GM12865 (cell line): ENCODE measurements at regions not wholly inside any gene's neighbourhood (a gene's known extent, or its start where the extent isn't known, plus 50 kb on each side); places are given as distances from the start of the nearest gene placed in this dataset.

Source experiments
- DNase-seq: peaks from one replicate; pipeline ENCODE4 v3.0.0; 2010; ENCODE audit warnings: low read depth
- H3K4me3 ChIP-seq: 2 replicates; pipeline ENCODE4 v1.5.1; 2011; ENCODE audit warnings: mild to moderate bottlenecking, low read depth, low read length, control low read depth
- CTCF ChIP-seq: IDR thresholded peaks from 2 replicates; pipeline ENCODE4 v1.5.1; 2011; ENCODE audit warnings: low read length, control low read depth, low read depth, inconsistent platforms; ENCODE audit not compliant: insufficient read depth; ENCODE audit errors: missing control alignments

DNA sequence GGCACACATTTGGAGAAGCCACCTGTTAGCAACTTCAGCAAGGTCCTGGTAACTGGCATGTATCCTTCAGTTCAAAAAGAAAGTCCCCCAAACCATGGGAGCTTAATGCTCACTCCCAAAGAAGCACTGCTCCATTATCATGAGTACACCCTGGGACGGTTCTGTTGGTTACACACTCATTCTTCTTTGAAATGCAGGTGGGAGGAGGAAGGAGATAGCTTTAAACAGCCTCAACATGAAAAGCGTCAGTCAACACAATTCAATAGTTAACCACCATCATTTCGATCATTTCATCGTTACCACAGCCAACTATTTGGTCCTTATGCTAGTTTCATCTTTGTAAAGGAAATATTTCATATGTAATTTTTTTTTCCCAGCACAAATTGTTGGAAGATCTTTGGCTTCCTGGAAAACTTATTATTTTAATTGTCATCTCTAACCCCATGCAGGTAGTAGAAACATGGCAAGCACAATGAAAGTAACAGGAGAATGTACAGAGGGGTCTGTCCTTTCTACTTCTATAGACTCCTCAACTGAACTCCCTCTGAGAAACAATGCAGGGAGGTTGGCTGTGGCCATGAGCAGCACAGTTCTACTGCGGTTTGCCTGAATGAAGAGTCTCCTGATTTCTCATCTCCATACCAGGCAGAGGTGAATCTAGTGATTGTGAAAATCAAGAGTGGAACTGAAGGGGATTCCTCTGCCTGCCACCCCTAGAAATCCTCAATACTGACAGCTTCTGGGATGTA is 196.4 kb upstream of the FOXN3 start:
- DNase-seq: peak; percentile 45

GRCh38 chr14:89609500-89610100 is 192.6 kb upstream of the FOXN3 start:
- TF ChIP-seq CTCF: no peak
- no peak for DNase-seq
- no peak overlapping the region for H3K4me3 ChIP-seq

More for the DNA sequence above, 196.4 kb upstream of the FOXN3 start:
- H3K4me3 ChIP-seq: no peak overlapping the region
- TF ChIP-seq CTCF: no peak

DNA sequence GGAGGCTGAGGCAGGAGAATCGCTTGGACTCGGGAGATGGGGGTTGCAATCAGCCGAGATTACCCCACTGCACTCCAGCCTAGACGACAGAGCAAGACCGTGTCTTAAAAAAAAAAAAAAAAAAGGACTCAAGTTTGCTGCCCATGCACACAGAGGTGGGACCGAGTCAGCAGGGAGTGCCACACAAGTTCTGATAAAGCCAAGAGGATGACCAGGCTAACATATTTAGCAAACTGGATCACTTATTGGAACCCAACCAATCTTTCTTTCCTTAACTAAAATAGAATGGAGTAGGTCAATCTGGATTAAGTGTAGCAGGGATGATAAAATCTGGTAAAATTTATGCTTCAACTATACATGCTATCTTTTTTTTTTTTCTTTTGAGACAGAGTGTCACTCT is 190.4 kb upstream of the FOXN3 start:
- H3K4me3 ChIP-seq: no peak overlapping the region
- TF ChIP-seq CTCF: no peak
- DNase-seq: no peak

GRCh38 chr14:89603938-89604480 is 187.0 kb upstream of the FOXN3 start:
- no peak overlapping the region for H3K4me3 ChIP-seq
- no peak for TF ChIP-seq CTCF
- DNase-seq: no peak

DNA sequence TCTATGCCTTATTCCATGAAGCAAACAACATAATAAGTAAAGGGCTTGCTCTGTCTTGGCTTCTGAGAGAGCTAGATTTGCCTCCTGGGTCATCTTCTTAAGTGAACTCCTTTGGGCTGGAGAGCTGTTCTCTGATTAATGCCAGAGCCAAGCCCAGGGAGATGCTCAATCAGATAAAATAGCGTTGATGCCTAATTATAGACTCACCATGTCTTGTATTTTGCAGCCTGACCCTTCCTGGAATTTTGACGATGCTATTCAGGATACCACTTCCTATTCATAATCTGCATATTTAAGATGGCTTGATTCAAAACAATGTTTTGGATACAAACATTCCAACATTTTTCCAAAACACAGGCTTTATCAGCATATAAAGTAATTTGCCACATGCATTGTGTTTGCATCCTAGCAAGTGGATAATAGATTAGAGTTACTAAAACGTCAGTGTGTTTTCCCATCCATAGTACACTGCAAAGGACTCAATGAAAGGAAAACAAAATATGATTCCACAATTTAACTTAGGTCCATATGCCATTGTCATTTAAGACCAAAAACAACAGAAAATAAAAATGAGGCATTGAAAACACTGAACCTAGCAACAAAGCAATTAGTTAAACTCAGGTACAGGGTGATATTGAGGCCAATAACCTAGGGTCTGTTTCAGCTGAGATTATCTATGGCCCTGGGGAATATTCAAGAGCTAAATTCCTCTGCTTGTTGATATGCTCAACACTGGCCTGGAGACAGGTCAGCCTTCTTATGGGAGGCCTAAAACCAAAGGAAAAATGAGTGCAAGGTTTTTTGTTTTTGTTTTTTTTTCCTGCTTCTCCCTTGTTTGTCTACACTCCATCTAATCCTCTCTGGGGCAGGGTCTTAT is 184.2 kb upstream of the FOXN3 start:
- H3K4me3 ChIP-seq: no peak overlapping the region
- no peak for DNase-seq
- no peak for TF ChIP-seq CTCF

DNA sequence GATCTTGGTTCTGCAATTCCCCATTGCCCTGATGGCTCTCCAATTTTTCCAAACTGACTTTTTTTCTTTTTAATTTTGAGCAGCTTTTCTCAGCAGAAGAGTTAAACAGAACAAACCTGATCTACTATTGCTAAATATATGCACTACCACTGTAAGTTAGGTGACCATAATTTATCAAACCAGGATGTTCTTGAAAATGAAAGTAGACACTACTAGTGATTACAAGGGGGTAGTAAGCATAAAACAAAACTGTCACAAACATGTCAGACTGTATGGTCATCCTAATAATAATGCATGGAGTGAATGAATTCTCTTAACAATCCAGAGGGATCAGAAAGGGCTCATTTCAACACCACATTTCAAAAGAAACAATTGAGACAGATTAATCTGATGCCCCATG is 183.0 kb upstream of the FOXN3 start:
- no peak overlapping the region for H3K4me3 ChIP-seq
- TF ChIP-seq CTCF: no peak
- no peak for DNase-seq
